Skeletal muscle tissue (tissue), 3 donors: ENCODE measurements at regions not wholly inside any gene's neighbourhood (a gene's known extent, or its start where the extent isn't known, plus 50 kb on each side); places are given as distances from the start of the nearest gene placed in this dataset.

Experiments
- H3K27ac ChIP-seq: one replicate; pipeline ENCODE4 v1.7.0; 2013; ENCODE audit warnings: mild to moderate bottlenecking, low read depth, low read length, inconsistent platforms
- H3K27me3 ChIP-seq, 3 donors: one replicate each; pipeline ENCODE4 v1.7.0; 2013; ENCODE audit warnings: low read length in 3 of 3; ENCODE audit not compliant: control insufficient read depth in 3 of 3, insufficient read depth in 3 of 3
- H3K36me3 ChIP-seq, 3 donors: one replicate each; pipeline ENCODE4 v1.7.0; 2013; ENCODE audit warnings: low read length in 3 of 3; ENCODE audit not compliant: control insufficient read depth in 3 of 3, insufficient read depth in 3 of 3
- H3K4me1 ChIP-seq, 3 donors: one replicate each; pipeline ENCODE4 v1.7.0; 2013; ENCODE audit warnings: low read length in 3 of 3, mild to moderate bottlenecking in 3 of 3; ENCODE audit not compliant: control insufficient read depth in 3 of 3, insufficient read depth in 3 of 3
- H3K4me3 ChIP-seq, 3 donors: one replicate each; pipeline ENCODE4 v1.7.0; 2013; ENCODE audit warnings: low read length in 3 of 3
- H3K9ac ChIP-seq, 3 donors: one replicate each; pipeline ENCODE4 v1.7.0; 2013; ENCODE audit warnings: low read length in 3 of 3, mild to moderate bottlenecking in 3 of 3, moderate library complexity in 2 of 3, low read depth in 1 of 3
- H3K9me3 ChIP-seq, 3 donors: one replicate each; pipeline ENCODE4 v1.7.0; 2013; ENCODE audit warnings: low read length in 3 of 3; ENCODE audit not compliant: control insufficient read depth in 3 of 3
- donor health status: Osteomylitis.

GRCh38 chr4:165709973-165710526 lies 163.0 kb upstream of the TLL1 start:
- Histone ChIP-seq H3K4me3 (no peak overlapping the region), H3K27me3 (no peaks in the 10 kb centered on the region), H3K27ac (no peak overlapping the region)

GRCh38 chr4:165711436-165711835 lies 161.6 kb upstream of the TLL1 start:
- Histone ChIP-seq H3K9ac (no peak overlapping the region), H3K9me3 (no peaks in the 10 kb centered on the region), H3K27ac (no peak overlapping the region), H3K27me3 (no peaks in the 10 kb centered on the region), H3K4me1 (no peaks in the 10 kb centered on the region), H3K36me3 (no peaks in the 10 kb centered on the region), H3K4me3 (no peak overlapping the region)

More at GRCh38 chr4:165709973-165710526, 163.0 kb upstream of the TLL1 start:
- no peaks in the 10 kb centered on the region for H3K36me3 ChIP-seq
- H3K9ac ChIP-seq, result no peak overlapping the region
- H3K4me1 ChIP-seq, result no peaks in the 10 kb centered on the region
- H3K9me3 ChIP-seq, result no peaks in the 10 kb centered on the region

GRCh38 chr4:165711912-165712311 lies 161.1 kb upstream of the TLL1 start:
- Histone ChIP-seq H3K4me3 (no peak overlapping the region), H3K27me3 (no peaks in the 10 kb centered on the region), H3K27ac (no peak overlapping the region), H3K9me3 (no peaks in the 10 kb centered on the region), H3K4me1 (no peaks in the 10 kb centered on the region), H3K36me3 (no peaks in the 10 kb centered on the region), H3K9ac (no peak overlapping the region)

DNA sequence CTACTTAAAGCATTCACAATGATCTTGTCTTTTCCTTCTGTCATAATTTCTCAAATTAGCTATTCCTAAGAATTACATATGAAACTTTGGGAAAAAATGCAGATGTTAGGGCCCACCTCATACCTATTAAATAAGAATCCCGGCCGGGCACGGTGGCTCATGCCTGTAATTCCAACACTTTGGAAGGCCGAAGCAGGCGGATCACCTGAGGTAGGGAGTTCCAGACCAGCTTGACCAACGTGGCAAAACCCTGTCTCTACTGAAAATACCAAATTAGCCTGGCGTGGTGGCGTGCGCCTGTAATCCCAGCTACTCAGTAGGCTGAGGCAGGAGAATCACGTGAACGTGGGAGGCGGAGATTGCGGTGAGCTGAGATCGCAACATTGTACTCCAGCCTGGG lies 158.4 kb upstream of the TLL1 start:
- Histone ChIP-seq H3K9ac (no peak overlapping the region), H3K27me3 (no peaks in the 10 kb centered on the region), H3K36me3 (no peaks in the 10 kb centered on the region), H3K9me3 (no peaks in the 10 kb centered on the region), H3K27ac (no peak overlapping the region), H3K4me3 (no peak overlapping the region), H3K4me1 (no peaks in the 10 kb centered on the region)

DNA sequence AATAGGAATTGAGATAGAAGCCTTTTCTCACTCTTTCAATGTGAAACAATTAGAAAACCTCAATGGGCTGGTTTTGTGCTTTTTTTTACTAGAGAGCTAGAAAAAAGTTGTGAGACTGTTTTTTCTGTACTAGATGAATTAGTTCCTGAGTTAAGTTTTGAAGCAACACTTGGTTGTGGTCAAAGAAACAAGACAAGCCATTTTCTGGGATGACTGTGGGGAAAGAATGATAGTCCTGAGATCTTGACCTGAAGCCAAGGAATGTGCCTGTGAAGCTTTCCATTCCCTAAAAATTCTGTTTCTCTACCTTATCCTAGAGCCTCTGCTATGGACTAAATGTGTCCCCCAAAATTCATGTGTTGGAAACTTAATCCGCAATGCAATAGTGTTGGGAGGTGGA lies 157.8 kb upstream of the TLL1 start:
- no peaks in the 10 kb centered on the region for H3K27me3 ChIP-seq
- no peaks in the 10 kb centered on the region for H3K4me1 ChIP-seq
- H3K36me3 ChIP-seq, result no peaks in the 10 kb centered on the region
- H3K27ac ChIP-seq, result no peak overlapping the region
- H3K9me3 ChIP-seq, result no peaks in the 10 kb centered on the region
- no peak overlapping the region for H3K4me3 ChIP-seq
- H3K9ac ChIP-seq, result no peak overlapping the region

- H3K27me3 ChIP-seq, result no peaks in the 10 kb centered on the region
- H3K4me3 ChIP-seq, result no peak overlapping the region
- no peak overlapping the region for H3K27ac ChIP-seq
- no peaks in the 10 kb centered on the region for H3K4me1 ChIP-seq
- no peaks in the 10 kb centered on the region for H3K9me3 ChIP-seq
- no peak overlapping the region for H3K9ac ChIP-seq
- H3K36me3 ChIP-seq, result no peaks in the 10 kb centered on the region
Observed at GRCh38 chr4:165715989-165716388, 157.0 kb upstream of the TLL1 start.

GRCh38 chr4:165716472-165716871 lies 156.6 kb upstream of the TLL1 start:
- no peaks in the 10 kb centered on the region for H3K27me3 ChIP-seq
- H3K36me3 ChIP-seq, result no peaks in the 10 kb centered on the region
- no peaks in the 10 kb centered on the region for H3K9me3 ChIP-seq
- no peak overlapping the region for H3K4me3 ChIP-seq
- H3K4me1 ChIP-seq, result no peaks in the 10 kb centered on the region
- H3K27ac ChIP-seq, result no peak overlapping the region
- no peak overlapping the region for H3K9ac ChIP-seq

- Histone ChIP-seq H3K4me1 (no peaks in the 10 kb centered on the region), H3K9me3 (no peaks in the 10 kb centered on the region), H3K27ac (no peak overlapping the region)
Observed at GRCh38 chr4:165718660-165719059, 154.4 kb upstream of the TLL1 start.

GRCh38 chr4:165720411-165721082 lies 152.5 kb upstream of the TLL1 start:
- Histone ChIP-seq H3K36me3 (no peaks in the 10 kb centered on the region), H3K4me3 (no peak overlapping the region), H3K9ac (no peak overlapping the region), H3K27me3 (no peaks in the 10 kb centered on the region), H3K9me3 (no peaks in the 10 kb centered on the region), H3K4me1 (no peaks in the 10 kb centered on the region), H3K27ac (no peak overlapping the region)

More at GRCh38 chr4:165718660-165719059, 154.4 kb upstream of the TLL1 start:
- no peaks in the 10 kb centered on the region for H3K36me3 ChIP-seq
- no peak overlapping the region for H3K9ac ChIP-seq
- no peaks in the 10 kb centered on the region for H3K27me3 ChIP-seq
- H3K4me3 ChIP-seq, result no peak overlapping the region

- H3K36me3 ChIP-seq, result no peaks in the 10 kb centered on the region
- no peak overlapping the region for H3K9ac ChIP-seq
- H3K9me3 ChIP-seq, result no peaks in the 10 kb centered on the region
- H3K27ac ChIP-seq, result no peak overlapping the region
- H3K4me1 ChIP-seq, result no peaks in the 10 kb centered on the region
- H3K27me3 ChIP-seq, result no peaks in the 10 kb centered on the region
- H3K4me3 ChIP-seq, result no peak overlapping the region
Observed at GRCh38 chr4:165721815-165722214, 151.2 kb upstream of the TLL1 start.
